Retina (tissue), 1 donor: ENCODE measurements at regions not wholly inside any gene's neighbourhood (a gene's known extent, or its start where the extent isn't known, plus 50 kb on each side); places are given as distances from the start of the nearest gene placed in this dataset.
"Not testable (repeated sequence)": the region's sequence is repeated elsewhere in the genome, so short reads cannot be mapped to it uniquely, and the experiment has no call there.

Experiments used
- DNase-seq: peaks from one replicate; pipeline ENCODE4 v3.0.0-alpha.2; 2016

DNA sequence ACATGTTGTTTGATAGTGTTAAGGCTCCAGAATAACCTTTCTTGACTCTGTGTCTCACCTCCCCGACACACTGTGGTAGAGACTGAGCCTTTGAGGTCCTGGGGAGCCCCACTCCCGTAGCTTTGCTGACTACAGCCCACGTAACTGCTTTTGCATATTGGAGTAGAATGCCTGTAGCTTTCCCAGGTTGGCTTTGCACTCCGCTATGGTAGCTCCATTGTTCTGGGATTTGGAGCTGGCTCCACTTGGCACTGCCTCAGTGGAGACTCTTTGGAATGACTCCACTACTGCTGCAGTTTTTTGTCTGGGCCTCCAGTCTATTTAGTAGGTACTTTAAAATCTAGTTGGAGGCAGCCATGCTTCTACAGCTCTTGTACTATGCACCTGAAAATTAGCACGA is 56.2 kb upstream of the ANXA1 start:
- DNase-seq, result no peak

DNA sequence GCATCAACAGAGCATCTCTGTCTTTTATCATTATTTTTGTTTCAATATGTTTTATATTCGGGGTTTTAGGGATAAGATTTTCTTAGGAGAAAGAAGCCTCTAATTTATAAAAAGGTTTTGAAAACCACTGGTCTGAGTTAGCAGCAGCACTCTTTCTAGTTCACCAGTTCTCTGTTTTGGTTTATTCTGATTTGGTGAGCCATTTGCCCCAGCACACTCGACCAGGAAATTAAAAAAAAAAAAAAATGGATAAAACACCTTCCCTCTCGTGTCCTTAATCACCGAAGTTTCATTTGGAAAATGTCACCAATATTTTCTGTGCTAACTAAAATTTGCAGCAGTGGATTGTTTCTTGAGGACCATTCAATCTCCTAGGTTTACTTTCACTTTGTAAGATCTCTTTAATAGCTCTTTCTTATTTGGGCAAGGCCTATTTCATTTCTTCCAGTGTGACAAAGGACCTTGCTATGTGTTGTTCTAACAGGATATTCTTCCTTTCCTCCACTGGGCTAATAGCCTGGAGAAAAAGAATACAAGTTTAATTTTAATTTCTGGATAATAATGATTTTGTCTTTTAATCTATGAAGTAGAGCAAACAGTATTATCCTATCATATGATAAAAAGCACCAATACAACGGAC is 57.8 kb upstream of the ANXA1 start:
- DNase-seq, result no peak

DNA sequence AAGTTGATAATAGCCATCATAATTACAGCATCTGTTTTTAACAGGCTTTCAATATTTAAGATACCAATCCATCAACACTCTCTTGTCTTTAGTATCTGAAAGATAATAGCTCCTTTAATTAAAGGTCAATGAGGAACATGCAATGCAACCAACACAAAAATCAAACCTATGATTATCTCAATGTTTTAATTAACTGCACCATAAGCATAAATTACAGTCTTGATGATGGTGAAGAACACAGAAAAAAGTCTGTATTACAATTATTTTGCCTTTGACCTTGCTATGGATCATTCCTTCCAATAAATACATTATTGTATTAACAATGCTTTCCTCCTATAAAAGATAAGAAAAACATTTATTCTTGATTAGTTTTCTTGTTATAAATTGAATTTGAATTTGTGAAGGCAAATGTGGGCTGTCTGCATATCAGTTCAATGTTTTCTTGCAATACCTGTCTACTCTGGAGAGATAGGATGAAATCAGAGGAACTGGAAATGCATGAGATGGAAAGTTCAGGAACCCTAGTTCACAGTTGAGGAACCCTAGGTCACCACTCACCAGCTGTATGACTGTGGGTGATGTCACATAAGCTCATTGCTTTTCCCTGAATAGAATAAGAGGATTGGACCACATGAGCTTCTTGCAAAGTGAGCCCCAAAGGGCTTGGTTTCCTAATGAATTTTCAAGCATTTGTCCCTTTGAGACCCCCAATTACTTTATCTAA is 58.5 kb upstream of the ANXA1 start:
- no peak for DNase-seq

DNA sequence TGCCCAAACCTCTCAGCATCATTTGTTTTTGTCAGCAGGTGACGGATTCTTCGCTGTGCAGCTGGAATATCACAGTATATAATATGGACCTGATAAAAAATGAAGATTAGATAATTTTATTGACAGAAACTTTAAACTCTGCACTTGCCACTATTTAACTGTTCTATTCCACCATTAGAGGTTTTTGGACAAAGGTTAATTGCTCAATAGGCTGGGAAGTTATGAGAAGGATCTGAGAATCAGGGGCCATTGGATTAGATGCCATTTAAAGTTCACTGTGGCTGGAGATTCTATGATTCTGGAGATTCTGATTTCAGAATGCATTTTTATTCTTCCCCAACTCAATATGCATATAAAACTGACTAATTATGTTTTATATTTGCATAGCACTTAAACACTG is 59.8 kb upstream of the ANXA1 start:
- no peak for DNase-seq

DNA sequence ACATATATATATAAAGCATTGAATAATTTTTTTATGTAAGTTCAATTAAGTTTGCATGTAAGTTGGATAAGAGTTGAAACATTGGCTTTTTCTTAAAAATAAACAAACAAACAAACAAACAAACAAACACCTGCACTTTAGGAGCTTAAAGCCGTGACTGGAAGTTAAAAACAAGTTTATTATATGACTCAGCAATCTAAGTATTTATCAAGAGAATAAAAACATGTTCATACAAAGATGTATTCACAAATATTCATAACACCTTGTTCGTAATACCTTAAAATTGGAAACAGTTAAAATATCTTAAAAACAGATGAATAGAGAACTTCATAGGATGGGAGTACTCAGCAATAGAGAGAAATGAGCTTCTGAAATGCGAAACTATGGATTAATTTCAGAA is 61.5 kb upstream of the ANXA1 start:
- no peak for DNase-seq

DNA sequence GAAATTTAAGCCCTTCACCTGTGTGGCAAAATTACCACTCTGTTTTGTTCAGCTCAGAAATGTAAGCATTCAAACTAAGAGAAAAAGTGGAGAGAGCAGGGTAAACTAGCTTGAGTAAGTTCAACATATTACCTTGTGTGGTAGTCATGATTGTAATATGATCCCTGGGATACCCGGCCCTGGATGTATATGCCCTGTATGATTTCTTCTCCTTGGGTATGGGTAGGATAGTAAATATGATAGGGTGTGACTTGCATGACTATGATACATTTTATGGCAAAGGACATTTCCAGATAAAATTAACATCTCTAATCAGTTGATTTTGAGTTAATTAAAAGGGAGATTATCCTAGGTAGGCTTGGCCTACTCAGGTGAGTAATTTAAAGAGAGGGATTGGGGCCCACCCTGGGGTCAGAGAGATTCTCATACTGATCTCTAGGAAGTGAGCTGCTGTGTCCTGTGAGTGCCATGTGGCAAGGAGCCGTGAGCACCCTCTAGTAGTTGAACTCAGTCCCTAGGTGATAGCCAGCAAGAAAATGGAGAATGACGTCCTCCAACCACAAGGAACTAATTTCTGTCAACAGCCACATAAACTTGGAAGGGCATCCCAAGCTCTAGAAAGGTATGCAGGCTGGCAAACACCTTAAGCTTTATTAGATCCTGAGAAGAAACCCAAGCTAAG is 62.2 kb upstream of the ANXA1 start:
- DNase-seq, result no peak

DNA sequence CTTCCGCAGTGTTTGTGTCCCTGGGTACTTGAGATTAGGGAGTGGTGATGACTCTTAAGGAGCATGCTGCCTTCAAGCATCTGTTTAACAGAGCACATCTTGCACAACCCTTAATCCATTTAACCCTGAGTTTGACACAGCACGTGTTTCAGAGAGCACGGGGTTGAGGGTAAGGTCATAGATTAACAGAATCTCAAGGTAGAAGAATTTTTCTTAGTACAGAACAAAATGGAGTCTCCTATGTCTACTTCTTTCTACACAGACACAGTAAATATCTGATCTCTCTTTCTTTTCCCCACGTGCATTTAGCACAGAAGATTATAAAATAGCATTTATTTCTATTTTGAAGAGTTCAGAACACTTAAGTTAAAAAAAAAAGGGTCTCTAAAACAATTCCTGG is 63.8 kb upstream of the ANXA1 start:
- DNase-seq, result not testable (repeated sequence)

DNA sequence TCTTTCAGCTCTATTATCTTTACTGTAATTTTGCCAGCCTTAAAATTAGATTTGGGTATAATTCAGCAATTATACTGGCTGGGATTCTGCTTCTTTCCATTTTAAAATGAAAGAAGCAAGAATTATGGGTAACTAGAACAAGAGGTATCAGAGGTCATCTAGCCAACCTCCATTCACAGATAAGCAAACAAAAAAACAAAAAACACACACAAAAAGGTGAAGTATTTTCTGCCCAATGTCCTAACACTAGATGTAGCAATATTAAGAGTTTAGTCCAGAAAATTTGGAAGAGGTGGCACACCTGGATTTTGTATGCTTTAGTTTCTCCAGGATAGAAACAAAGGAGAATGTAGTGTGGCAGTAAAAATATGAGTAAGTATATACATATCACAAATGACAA is 68.1 kb upstream of the ANXA1 start:
- no peak for DNase-seq

DNA sequence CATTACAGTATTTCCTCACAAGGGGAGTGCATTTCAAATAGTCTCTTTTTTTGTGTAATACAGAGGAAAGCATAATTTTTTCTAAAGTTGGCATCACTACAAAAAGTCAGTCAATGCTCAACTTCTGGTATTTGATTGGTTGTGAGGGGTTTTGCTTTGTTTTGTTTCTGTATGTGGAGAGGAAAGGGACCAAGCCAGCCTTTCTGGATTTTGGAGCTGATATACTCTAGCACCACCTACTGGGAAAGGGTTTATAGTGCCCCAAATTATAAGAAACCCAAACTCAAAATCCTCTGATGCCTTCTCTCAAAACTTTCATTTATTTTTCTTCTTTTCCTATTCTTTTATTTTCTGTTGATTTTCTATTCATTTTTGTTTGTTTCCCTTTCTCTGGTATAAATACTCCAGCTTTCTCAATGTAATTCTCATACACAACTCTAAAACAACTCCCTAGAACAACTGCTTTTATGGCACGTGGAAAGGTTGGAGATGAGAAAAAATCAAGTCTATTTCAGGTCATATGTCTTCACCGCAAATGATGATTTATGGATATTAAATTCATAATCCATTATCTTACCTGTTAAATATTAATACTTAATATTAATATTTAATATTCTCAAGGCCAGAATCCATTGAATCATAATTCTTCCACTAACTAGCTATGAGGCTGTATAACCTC is 69.5 kb upstream of the ANXA1 start:
- peak; percentile 54 for DNase-seq

DNA sequence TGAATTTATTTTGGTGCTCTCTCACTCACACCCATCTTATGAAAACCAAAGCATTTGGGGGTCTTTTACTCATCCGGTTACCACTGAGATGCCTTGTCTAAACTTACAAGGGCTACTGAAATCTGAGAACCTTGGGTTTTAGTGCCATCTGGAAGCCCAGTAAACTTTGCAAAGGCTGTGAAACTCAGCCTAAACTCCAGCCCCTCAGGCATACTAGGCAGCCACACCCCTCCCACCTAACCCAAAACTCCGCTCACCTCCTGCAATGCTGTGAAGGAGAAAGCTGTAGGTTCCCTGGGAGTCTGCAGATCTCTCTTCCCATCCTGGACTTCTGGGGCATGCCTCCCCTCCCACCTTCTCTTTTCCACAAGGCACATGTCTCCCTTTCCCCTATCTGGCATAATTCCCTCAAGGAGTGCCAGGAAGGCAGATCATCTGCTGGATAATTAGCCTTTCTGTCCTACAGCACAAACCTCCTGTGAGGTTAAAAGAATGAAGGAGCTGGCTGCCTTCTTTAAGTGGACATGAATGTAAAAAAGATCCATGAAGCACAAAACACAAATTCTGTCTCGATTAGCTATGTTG is 71.5 kb upstream of the ANXA1 start:
- no peak for DNase-seq

DNA sequence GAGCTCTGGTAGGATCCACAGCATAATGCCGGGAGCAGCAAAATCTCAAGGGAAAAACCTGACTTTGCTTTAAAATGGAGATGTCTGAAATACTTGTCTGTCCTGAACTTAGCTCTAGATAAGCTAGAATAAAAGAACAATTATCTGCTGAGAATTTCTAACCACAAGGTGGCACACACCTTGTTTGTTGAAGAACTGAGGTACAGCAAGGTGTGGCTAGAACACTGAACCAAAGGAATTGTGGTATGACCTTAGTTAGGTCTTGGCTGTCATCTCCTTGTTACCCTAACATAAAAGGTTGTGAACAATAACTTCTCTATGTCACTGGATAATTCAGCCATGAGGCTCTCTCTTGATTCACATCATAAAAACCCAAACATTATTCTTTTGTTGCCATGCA is 72.3 kb upstream of the ANXA1 start:
- no peak for DNase-seq

DNA sequence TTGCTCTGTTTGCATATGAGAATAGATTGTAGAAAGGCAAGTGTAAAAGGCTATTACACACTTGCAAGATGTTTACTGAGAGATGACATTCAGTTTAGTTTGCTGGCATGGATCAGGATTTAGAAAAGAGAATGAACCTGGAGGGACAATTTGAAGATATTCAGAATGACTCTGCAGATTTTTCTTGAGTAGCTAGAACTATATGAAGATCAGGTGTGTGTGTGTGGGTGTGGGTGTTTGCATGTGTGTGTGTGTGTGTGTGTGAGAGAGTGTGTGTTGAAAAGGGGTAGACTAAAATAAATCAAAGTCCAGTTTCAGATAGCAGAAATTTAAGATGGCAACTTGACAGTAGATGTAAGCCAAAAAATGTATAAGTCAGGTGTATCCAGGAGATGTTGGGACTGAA is 74.0 kb upstream of the ANXA1 start:
- DNase-seq, result no peak

DNA sequence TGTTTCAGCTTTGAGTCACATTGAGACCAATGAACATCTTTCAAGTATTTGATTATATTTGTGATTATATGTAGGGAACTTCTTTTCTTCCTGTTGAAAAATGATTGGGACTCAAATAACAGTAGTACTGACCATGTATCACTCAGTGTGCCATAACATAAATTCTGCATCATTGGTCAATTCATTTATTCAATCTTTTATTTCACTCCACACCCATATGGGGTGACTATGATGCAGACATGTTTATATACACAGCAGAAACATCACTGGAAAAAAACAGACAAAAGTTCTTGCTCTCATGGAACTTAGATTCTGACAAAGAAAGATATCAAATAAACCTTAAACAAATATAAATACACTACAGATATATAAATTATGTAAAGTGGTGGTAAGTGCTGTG is 74.7 kb upstream of the ANXA1 start:
- DNase-seq, result no peak

DNA sequence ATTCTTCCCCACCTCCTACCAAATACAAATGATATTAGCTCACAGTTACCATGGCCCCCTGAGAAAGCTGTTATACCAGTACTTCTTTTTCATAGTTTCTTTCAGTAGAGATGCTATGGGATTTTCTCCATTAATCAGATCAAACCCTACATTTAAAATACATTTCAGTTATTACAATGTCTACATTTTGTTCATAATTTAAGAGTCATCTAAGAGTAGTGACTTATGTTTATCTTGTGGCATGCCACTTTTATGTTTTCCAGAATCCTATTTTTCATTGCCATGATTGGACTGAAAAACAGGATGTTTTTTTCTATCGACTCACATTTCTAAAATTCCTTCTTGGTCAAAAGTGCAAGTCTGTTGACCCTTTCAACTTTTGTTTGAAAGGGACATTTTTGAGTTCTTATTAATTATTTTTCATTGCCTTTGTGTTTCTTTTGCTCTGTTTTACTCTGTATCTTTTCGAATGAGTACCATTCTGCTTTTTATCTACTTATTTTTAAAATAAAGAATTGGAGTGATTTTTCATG is 77.4 kb upstream of the ANXA1 start:
- DNase-seq, result no peak

DNA sequence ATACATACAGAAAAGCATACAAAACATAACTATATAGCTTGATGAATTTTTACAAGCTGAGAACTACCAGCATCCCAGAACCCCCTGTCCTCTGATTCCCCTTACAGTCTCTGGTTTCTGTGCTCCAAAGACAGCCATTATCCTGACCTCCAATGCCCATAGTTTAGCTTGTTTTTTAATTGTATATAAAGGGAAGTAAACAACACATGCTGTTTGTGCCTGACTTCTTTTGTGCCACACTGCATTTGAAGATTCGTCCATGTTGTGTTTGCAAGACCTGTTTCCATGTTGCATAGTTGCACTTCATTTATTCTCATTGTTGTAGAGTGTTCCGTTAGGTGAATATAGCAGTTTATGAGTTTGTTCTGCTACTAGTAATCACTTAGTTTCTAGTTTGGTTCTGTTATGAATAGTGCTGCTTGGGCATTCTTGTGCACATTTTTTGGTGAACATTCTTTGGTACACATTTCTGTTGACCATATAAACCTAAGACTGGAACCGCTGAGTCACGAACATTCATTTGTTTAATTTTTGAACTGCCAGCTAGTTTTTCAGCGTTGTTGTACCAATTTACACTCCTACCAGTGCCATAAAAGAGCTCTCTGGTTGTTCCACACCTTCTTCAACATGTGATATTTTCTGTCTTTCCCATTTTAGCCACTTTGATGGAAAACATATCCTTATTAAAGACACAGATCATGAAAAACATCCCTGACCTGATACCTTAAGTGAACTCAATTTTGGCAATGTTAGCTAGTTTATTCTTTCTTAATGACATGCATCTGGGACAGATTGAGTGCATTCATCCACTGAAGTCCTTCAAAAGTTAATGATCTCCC is 78.1 kb upstream of the ANXA1 start:
- DNase-seq, result no peak

DNA sequence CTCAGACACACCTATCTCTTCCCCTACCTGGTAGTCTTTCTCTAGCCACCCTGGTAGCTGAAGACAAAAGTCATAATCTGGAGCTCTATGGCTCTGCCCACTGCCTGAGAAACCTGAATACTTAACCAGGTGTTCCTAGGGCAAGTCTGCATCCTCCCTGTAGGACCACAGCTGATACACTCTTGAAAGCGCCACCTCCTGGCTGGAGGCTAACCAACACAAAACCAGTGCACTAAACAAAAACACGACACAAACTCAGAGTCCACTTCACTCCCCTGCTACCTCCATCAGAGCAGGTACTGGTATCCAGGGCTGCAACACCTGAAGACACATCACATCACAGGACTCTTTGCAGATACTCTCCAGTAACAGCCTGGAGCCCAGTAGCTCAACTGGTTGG is 84.6 kb upstream of the ANXA1 start:
- DNase-seq, result no peak

DNA sequence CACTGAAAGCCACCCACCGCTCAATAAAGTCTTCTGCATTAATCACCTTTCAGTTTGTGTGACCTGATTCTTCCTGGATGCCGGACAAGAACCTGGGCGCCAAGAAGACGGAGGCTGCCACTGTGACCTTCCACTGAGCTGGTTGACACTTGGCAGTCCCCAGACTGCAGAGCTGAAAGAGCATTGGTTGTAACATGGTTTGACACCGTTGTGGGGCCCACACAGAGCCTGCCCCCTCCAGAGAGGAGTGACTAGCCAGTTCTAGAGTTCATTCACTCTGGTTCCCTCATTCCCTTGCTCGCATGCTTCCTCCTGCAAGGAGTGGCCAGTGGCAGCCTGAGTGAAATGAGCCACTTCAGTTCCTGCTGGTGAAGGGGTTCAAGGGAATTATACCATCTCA is 86.2 kb upstream of the ANXA1 start:
- no peak for DNase-seq

DNA sequence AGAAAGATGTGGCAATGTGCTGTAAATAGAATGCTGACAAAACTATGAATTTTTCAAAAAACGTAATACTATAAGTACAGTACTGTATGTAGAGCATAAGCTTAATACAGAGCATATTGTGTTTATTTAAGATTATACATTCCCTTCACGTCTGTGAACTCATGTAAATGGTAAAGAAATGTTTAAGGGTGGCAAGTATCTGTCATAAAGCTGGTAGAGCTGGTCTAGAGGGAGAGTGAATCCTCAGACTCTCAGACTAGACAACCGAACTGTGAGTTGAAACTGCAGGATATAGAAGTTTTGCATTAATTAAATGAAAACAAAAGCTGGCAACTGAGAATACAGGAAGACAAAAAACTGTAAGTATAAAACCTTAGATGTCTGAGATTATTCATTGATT is 87.3 kb upstream of the ANXA1 start:
- DNase-seq, result no peak

DNA sequence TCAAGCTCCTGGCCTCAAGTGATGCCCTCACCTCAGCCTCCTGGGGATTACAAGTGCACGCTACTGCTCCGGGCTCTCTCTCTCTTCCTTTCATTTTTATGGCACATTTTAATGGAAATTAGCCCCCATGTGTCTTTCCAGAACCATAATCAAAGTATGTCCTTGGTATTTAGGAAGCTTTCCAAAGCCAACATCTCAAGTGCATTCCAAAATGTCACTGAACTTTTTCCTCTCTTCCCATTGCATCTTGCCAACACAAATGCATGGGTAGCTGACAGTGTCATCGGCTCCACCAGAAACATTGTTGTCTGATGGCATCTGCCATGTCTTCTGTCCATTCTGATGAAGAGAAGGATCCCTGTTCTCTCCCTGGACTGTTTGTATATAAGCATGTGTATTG is 90.5 kb upstream of the ANXA1 start:
- DNase-seq, result no peak

DNA sequence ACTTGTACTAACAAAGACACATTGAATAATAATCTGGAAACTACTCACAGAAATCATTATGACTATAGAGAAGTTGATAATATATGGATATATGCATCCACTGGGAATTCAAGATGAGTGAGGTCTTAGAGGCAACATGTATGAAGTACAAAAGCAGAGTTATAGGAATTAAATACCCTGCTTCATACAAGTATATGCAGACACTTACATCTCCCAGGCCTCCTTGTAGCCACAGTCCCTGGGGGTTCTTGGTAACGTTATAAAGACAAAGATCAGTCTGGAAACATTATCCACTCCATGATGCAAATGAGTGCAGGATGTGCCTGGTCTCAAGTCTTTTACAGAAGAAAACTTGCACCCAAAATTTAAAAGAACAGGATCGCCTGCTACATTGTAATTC is 92.4 kb upstream of the ANXA1 start:
- DNase-seq, result no peak

DNA sequence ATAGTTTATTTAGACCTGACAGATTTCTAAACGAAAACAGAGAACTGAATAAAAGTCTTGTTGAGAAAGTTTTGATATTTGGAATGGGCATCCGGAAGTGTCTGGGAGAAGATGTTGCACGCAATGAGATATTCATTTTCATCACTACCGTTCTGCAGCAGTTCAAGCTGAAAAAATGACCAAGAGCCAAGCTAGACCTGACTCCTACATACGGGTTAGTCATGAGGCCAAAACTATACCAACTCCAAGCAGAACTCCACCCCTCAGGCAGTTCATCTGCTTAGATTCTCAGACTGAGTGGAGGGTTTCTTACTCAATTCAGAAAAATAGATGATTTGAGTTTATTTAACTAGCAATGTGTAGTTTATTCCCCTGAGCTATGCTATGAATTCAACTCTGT is 95.4 kb upstream of the ANXA1 start:
- no peak for DNase-seq

DNA sequence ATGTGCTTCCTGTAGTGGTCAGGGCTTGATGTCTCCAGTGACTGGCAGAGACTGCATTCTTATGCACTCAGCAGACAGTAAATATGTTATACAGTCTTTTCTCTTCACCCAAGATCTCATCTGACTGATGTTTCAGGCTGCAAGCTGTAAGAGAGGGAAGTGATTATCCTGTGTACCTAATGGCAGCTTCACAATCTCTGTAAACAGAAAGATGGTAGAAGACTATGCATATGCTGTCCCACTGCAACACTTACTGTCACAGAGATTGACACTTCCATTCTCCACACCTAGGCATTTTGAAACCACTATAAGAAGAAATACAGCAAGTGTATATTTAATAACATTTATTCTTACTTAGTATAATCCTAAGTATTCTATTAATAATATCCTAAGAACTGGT is 97.6 kb upstream of the ANXA1 start:
- no peak for DNase-seq
